ENCODE measurements at regions not wholly inside any gene's neighbourhood (a gene's known extent, or its start where the extent isn't known, plus 50 kb on each side); places are given as distances from the start of the nearest gene placed in this dataset.
A peak's percentile ranks its signal among the peaks of the same experiment; 100 is the strongest.

GRCh38 chr18:24936691-24937090, 415.3 kb downstream of the ZNF521 start:
- no peak for DNase-seq (ENCODE audit: low spot score)

DNA sequence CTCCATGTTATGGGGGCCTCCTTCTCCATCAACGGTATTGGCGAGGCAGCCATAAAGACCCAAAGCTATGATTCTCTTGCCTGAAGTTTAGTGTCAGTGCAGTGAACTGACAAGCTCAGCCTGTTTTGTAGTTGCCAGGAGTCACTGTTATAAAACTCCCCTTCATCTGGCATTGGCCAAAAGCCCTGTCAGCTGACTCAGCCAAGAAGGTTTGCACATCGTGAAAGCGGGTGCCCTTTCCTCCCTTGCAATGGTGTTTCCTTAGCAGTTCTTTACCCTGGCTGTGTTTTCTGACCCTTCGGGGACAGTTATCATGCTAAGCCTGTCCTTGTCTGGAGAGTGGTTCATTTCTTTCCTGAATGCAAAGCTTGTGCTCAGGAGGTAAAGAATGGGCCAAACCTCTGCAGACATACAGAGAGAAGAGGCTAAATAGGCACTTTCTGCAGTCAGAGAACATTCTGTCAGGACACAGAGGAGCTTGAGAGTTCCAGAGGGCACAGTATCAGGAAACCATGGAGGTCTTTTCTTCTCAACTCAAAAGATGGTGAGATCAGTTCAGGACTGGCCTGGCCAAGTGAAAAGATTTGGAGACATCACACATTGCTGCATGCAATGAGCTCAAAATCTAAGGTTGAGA, 414.2 kb downstream of the ZNF521 start:
- DNase-seq (ENCODE audit: low spot score): no peak

GRCh38 chr18:24940416-24940815, 411.6 kb downstream of the ZNF521 start:
- no peak for DNase-seq (ENCODE audit: low spot score)

GRCh38 chr18:24941174-24941951, 410.6 kb downstream of the ZNF521 start:
- no peak for DNase-seq (ENCODE audit: low spot score)

GRCh38 chr18:24942144-24942543, 409.8 kb downstream of the ZNF521 start:
- peak; percentile 9 for DNase-seq (ENCODE audit: low spot score)

GRCh38 chr18:24947521-24948305, 404.3 kb downstream of the ZNF521 start:
- DNase-seq (ENCODE audit: low spot score): no peak

DNA sequence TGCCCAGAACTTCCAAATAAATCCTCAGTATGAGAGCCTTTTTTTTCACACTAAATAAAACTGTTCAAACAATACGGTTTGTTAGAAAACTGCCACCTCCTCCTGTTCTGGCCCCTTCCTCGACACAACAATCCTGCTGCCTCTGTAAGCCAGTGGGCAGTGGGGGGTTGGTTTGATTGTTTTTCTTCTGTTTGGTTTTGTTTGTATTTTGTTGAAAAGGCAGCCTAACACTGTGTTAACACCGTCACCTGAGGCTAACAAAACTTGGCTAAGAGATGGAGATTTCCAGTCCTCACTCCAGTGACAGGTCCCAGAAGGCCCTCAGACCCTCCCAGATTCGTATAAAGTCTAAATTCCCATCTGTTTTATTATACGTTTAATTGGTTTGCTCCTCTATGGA, 402.1 kb downstream of the ZNF521 start:
- DNase-seq (ENCODE audit: low spot score): no peak

GRCh38 chr18:24954341-24954740, 397.6 kb downstream of the ZNF521 start:
- DNase-seq (ENCODE audit: low spot score): no peak

GRCh38 chr18:24958001-24958400, 394.0 kb downstream of the ZNF521 start:
- no peak for DNase-seq (ENCODE audit: low spot score)

DNA sequence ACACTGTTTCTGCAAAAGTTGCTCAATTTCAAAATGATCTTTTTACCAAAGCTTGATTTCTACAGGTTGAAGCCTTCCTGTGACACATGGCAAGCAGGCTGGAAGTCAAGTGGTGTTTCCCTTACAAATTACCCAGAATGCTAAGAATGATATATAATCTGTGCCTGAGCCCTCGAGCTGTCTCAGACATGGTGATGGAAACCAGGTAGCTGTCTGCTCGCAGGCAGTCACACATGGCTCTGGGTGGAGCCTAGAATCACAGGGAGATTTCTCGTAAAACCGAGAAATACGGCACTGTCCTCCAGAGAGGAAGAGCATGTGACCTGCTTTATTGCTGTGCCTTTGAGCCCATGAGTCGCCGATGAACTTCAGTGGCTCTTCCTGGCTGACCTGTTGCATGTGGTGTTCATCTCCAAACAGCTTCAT, 392.9 kb downstream of the ZNF521 start:
- DNase-seq (ENCODE audit: low spot score): no peak

- DNase-seq (ENCODE audit: low spot score): no peak
Measured at GRCh38 chr18:24964216-24964615, 387.8 kb downstream of the ZNF521 start.

DNA sequence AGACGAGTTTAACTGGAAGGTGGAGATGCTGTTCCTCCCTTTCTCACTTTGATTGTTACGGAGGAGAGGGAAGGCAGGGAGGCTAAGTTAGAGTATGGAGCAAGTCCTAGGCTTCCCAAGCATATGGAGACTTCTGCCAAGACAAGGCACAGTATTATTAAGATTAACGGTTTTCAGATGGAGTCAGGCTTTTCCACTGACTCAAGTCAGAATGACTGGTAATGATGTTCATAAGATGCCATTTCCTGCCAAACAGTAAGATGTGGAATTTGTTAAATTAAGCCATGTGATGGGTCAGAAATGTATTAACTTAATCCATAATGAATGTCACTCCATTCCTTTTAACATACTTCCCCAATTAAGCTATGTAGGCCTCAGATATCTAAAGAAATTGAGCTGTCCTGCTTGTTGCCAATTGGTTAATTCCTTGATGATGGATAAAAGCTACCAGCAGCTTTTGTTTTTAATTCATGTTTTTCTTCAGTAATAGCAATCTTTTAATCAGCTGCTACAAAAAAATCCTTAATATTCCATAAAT, 383.7 kb downstream of the ZNF521 start:
- no peak for DNase-seq (ENCODE audit: low spot score)

GRCh38 chr18:24972577-24972976, 379.4 kb downstream of the ZNF521 start:
- DNase-seq (ENCODE audit: low spot score): no peak

- DNase-seq (ENCODE audit: low spot score): no peak
Measured at GRCh38 chr18:24974431-24974830, 377.5 kb downstream of the ZNF521 start.

GRCh38 chr18:24975496-24976372, 376.2 kb downstream of the ZNF521 start:
- no peak for DNase-seq (ENCODE audit: low spot score)

DNA sequence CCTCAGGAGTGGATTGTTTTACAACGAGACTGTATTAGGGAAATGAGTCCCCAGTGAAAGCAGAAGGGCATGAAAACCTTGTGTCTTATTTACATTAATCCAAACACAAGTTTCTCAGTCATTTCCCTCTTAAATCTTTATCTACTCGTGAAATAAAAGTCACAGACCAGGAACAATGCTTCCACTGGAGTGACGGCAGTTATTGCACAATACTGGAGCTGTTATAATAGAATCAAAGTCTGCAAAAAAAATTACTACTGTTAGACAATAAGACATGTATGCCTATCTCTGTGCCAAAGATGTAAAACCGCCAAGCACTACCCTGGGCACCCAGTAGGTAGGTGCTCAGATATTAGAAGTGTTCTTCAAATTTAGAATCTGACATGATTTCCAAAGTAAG, 375.5 kb downstream of the ZNF521 start:
- DNase-seq (ENCODE audit: low spot score): no peak

DNA sequence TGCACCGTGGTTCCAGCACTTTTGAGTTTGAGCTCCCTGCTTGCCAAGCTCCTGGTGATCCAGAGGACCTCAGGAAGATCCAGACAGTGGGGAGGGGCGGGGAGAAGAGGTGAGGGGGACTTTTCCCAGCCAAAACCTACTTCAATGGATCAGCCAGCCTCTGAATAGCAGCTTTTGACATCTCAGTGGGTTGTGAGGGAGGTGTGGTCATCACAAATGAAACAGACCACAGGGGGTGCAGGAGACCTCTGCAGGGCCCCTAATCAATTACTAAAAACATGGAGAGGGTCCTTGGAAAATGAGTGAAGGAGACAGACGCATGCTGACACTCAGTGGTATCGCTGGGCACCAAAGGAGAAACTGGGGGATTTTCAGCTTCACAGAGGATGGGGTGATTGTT, 372.7 kb downstream of the ZNF521 start:
- DNase-seq (ENCODE audit: low spot score): no peak

DNA sequence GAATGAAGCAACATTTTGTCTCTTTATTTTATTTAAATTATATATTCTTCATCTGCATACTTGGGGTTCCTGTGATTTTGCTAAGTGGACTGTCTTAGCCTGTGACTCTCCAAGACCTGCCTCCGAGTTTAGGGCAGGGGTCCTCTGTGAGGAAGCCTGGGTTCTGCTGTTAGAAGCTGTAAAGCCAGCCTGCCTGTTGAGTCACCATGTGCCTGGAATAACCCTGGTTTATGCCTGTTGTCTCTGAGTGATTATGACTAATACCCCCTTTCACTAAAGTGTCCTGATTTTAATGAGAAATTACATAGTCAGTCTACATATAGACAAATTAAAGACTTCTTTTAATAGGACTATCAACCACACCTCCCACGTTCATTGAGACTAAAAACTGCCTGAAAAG, 369.1 kb downstream of the ZNF521 start:
- peak; percentile 6 for DNase-seq (ENCODE audit: low spot score)

DNA sequence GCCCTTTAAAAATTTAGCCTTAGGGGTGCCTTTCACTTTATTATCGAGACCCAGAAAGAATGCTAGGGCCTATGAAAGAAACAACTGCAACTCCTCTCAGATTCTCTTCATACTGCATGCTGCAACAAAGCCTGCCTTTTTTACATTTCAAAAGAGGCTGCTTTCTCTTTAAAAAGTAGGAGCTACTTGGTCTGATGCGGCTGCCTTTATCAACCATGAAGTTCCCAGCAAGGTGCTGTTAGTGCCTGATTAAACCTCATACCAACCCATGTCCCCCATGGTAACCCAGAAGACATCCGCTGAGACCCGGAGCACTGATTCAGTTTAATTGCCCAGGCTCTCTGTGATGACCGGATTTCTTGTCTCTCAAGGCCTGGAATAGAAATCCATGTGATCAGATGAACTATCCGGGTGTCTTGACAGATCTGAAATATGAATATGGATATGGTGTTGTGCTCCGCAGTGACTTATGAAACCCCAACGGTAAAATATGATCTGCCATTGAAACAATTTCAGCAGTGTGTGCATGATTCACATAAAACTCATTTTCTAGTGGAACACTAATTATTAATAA, 368.3 kb downstream of the ZNF521 start:
- DNase-seq (ENCODE audit: low spot score): no peak

DNA sequence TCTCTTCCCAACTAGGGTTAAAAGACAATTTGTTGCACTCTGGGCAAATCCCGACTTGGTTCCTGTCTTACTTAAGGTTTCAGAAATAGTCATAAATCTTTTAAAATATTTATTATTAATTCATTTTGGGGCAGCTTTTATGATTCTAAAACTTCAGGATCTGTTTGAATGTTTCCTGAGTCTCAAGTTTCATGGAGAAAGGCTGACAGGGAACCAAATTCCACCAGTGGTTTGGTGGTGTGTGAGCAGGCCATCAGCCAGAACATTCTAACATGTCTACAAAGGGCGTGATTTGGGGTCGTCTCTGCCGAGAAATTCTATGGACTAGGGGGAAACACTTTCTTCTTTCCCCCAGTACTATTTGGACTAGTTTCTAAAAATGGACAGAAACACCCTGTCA, 366.4 kb downstream of the ZNF521 start:
- no peak for DNase-seq (ENCODE audit: low spot score)

GRCh38 chr18:24986666-24987302, 365.2 kb downstream of the ZNF521 start:
- DNase-seq (ENCODE audit: low spot score): no peak

Measured in kidney tubule cell (primary cell).